Activated naive CD4-positive, alpha-beta T cell treated with anti-CD3 and anti-CD28 coated beads, Interleukin-2, amount 10 ng/mL, durations not matched to agents 7 days and 5 days (primary cell): ENCODE measurements at regions not wholly inside any gene's neighbourhood (a gene's known extent, or its start where the extent isn't known, plus 50 kb on each side); places are given as distances from the start of the nearest gene placed in this dataset.

ENCODE experiments used
- CTCF ChIA-PET: fragments of 350-600 bp; sonication (Branson Sonifier 250); formaldehyde crosslinking; loops from one replicate; lab custom pipeline; 2021; ENCODE audit warnings: antibody characterized with exemption; lab: Charles Lee
- DNase-seq: peaks from one replicate; pipeline ENCODE4 v3.0.0-alpha.2; 2020
- H3K27ac Mint-ChIP-seq: one replicate; pipeline ENCODE4 v1.8.0; 2021; ENCODE audit warnings: mild to moderate bottlenecking, moderate library complexity, mixed read lengths
- H3K27me3 Mint-ChIP-seq: one replicate; pipeline ENCODE4 v1.8.0; 2021; ENCODE audit warnings: mild to moderate bottlenecking, mixed read lengths
- H3K36me3 Mint-ChIP-seq: one replicate; pipeline ENCODE4 v1.8.0; 2021; ENCODE audit warnings: mixed read lengths
- H3K4me1 Mint-ChIP-seq: one replicate; pipeline ENCODE4 v1.8.0; 2021; ENCODE audit warnings: mixed read lengths
- H3K4me3 Mint-ChIP-seq: one replicate; pipeline ENCODE4 v1.8.0; 2021; ENCODE audit warnings: mild to moderate bottlenecking, moderate library complexity, mixed read lengths
- H3K9me3 Mint-ChIP-seq: one replicate; pipeline ENCODE4 v1.8.0; 2021; ENCODE audit warnings: mixed read lengths

- no peak overlapping the region for H3K27ac Mint-ChIP-seq
- H3K36me3 Mint-ChIP-seq: no peaks in the 10 kb centered on the region
- DNase-seq: no peak
- no peaks in the 10 kb centered on the region for H3K4me1 Mint-ChIP-seq
- CTCF ChIA-PET: interaction anchor here (1.1 kb wide), 1 partner anchor 87 kb away, joined by 6 read pairs; no protein-coding TSS in a partner anchor
- no peak overlapping the region for H3K4me3 Mint-ChIP-seq
- H3K9me3 Mint-ChIP-seq: no peaks in the 10 kb centered on the region
- H3K27me3 Mint-ChIP-seq: no peaks in the 10 kb centered on the region
Measured at GRCh38 chr3:170724599-170725280, 138.9 kb upstream of the SLC7A14 start.

GRCh38 chr3:170723241-170723640 is 137.4 kb upstream of the SLC7A14 start:
- Mint-ChIP-seq H3K4me3 (no peak overlapping the region), H3K4me1 (no peaks in the 10 kb centered on the region), H3K36me3 (no peaks in the 10 kb centered on the region), H3K27ac (no peak overlapping the region), H3K27me3 (no peaks in the 10 kb centered on the region), H3K9me3 (no peaks in the 10 kb centered on the region)
- DNase-seq: no peak
- CTCF ChIA-PET: interaction anchor here (1.1 kb wide), 1 partner anchor 89 kb away, joined by 6 read pairs; no protein-coding TSS in a partner anchor

DNA sequence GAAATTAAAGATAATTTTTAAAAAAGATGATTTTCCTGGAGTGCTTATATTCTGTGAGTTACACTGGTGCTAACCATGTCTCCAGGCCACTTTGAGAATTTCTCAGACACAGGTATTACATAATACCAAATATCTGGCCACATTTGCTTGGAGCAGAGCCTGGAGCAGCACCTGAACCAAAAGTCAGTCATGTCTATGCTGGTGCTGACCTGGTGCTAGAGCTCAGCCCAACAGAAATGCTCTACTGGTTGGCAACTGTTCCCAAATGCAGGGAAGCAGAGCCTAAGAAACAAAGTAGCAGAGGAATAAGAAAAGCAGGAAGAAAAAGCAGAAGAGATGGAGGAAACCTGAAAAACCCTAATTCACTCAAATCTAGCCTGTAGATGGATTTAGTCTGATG is 135.7 kb upstream of the SLC7A14 start:
- Mint-ChIP-seq H3K4me3 (no peak overlapping the region), H3K27me3 (no peaks in the 10 kb centered on the region), H3K9me3 (no peaks in the 10 kb centered on the region), H3K36me3 (no peaks in the 10 kb centered on the region), H3K4me1 (no peaks in the 10 kb centered on the region), H3K27ac (no peak overlapping the region)
- DNase-seq: no peak
- CTCF ChIA-PET: no interaction called here

GRCh38 chr3:170719300-170719699 is 133.4 kb upstream of the SLC7A14 start:
- Mint-ChIP-seq H3K4me1 (no peaks in the 10 kb centered on the region), H3K27ac (no peak overlapping the region), H3K36me3 (no peaks in the 10 kb centered on the region), H3K9me3 (no peaks in the 10 kb centered on the region), H3K27me3 (peaks cover 3% of the 10 kb centered on the region), H3K4me3 (no peak overlapping the region)
- CTCF ChIA-PET: no interaction called here
- DNase-seq: no peak

DNA sequence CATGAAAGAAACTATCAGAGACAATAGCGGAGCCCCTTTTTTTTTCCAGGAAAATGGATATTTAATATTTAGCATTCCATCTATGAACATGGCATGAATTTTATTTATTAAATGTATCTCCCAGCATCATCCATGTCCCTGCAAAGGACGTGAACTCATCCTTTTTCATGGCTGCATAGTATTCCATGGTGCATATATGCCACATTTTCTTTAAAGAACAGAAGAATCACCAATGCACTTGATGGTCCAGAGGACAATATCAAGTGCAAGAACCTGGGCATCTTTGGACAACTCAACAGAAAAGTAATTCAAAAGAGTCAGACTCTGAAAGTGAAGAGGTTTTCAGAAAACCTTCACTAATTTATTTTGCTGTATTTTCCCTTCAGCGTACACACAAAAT is 133.0 kb upstream of the SLC7A14 start:
- Mint-ChIP-seq H3K4me1 (no peaks in the 10 kb centered on the region), H3K36me3 (no peaks in the 10 kb centered on the region), H3K9me3 (no peaks in the 10 kb centered on the region), H3K27me3 (peaks cover 3% of the 10 kb centered on the region), H3K27ac (no peak overlapping the region), H3K4me3 (no peak overlapping the region)
- CTCF ChIA-PET: no interaction called here
- DNase-seq: no peak

GRCh38 chr3:170717410-170718402 is 131.8 kb upstream of the SLC7A14 start:
- H3K4me1 Mint-ChIP-seq: no peaks in the 10 kb centered on the region
- H3K27me3 Mint-ChIP-seq: peaks cover 3% of the 10 kb centered on the region
- DNase-seq: no peak

GRCh38 chr3:170716172-170716805 is 130.4 kb upstream of the SLC7A14 start:
- Mint-ChIP-seq H3K9me3 (no peaks in the 10 kb centered on the region), H3K27me3 (peaks cover 7% of the 10 kb centered on the region), H3K27ac (no peak overlapping the region), H3K36me3 (no peaks in the 10 kb centered on the region), H3K4me1 (no peaks in the 10 kb centered on the region), H3K4me3 (no peak overlapping the region)
- DNase-seq: no peak
- CTCF ChIA-PET: no interaction called here

More at GRCh38 chr3:170717410-170718402, 131.8 kb upstream of the SLC7A14 start:
- CTCF ChIA-PET: no interaction called here
- H3K27ac Mint-ChIP-seq: no peak overlapping the region
- no peak overlapping the region for H3K4me3 Mint-ChIP-seq
- H3K9me3 Mint-ChIP-seq: no peaks in the 10 kb centered on the region
- no peaks in the 10 kb centered on the region for H3K36me3 Mint-ChIP-seq

DNA sequence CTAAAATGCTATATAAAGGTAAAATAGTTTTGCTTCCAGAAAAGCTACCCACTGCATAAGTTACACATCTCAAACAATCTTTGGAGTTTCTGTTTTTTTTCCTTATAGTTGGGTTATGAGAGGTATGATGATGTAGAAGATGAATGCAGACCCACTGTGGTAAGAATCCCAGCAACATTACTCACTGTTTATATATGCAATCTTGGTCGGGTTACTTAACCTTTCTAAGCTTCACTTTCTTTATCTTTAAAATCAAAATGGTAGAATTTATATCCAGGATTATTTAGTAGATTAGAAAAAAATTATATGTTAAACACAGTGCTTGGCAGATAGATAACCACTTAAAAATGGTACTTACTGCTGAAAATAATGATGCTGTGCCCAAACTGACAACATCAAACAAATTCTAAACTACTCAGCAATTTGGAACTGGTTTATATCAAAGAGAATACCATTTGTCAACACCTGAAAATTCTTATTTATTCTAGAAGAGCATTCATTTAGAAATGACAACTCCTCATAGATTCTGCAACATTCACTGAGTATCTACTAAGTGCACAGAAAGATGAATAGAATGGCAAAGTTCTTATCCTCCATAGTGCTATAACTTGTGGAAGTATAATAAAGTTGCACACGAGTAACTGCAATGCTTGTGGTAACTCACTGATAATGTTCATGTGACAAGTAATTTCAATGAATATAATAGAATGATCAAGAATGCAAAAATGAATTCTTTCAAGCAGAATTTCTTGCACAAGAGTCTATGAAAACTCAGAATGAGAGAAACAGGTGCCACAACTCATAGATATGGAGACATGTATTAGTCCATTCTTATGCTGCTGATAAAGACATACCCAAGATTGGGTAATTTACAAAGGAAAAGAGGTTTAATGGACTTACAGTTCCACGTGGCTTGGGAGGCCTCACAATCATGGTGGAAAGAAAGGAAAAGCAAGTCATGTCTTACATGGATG is 129.0 kb upstream of the SLC7A14 start:
- H3K27me3 Mint-ChIP-seq: peaks cover 9% of the 10 kb centered on the region
- H3K4me3 Mint-ChIP-seq: no peak overlapping the region
- no peaks in the 10 kb centered on the region for H3K9me3 Mint-ChIP-seq
- DNase-seq: no peak
- H3K27ac Mint-ChIP-seq: no peak overlapping the region
- H3K36me3 Mint-ChIP-seq: no peaks in the 10 kb centered on the region
- CTCF ChIA-PET: no interaction called here
- no peaks in the 10 kb centered on the region for H3K4me1 Mint-ChIP-seq

DNA sequence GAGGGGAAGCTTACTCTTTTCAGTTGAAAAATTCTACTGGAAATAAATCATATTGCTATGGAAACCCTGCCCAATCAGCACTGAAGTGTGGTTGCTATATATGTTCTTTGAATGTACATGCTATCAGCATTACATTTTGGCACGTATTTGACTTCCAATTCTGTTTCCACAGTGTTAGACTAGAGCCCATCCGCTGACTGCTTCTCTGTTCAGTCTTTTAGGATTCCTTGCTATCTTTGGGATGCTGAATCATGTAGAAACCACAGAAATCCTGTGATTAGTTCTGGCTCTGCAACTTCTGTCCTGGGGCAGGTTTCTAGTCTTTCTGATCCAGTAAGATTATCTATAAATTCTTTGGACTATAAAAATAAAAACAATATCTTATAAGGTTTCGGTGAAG is 128.2 kb upstream of the SLC7A14 start:
- H3K9me3 Mint-ChIP-seq: no peaks in the 10 kb centered on the region
- no peaks in the 10 kb centered on the region for H3K4me1 Mint-ChIP-seq
- no peak overlapping the region for H3K4me3 Mint-ChIP-seq
- CTCF ChIA-PET: no interaction called here
- no peak for DNase-seq
- no peaks in the 10 kb centered on the region for H3K36me3 Mint-ChIP-seq
- no peak overlapping the region for H3K27ac Mint-ChIP-seq
- peaks cover 11% of the 10 kb centered on the region for H3K27me3 Mint-ChIP-seq

DNA sequence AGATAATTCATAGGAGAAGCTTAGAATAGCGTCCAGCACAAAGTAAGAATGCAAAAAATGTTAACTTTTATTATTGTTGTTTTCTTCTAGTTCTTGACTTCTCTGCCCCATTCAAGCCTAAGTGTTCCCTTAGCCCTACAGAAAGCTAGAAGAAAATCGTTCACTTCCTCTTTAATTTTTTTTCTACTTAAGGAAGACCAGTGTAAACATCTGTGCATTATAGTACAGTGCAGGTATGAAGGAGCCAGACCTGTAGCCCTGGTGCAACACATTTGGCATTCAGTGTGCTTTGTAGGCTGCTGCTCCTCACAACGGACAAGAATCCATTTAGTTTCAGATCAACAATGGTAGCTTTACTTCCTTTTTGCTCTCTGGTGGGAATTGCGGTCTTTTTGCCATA is 127.8 kb upstream of the SLC7A14 start:
- DNase-seq: no peak
- CTCF ChIA-PET: no interaction called here
- no peaks in the 10 kb centered on the region for H3K4me1 Mint-ChIP-seq
- H3K36me3 Mint-ChIP-seq: no peaks in the 10 kb centered on the region
- no peak overlapping the region for H3K4me3 Mint-ChIP-seq
- no peaks in the 10 kb centered on the region for H3K9me3 Mint-ChIP-seq
- peaks cover 13% of the 10 kb centered on the region for H3K27me3 Mint-ChIP-seq
- no peak overlapping the region for H3K27ac Mint-ChIP-seq

DNA sequence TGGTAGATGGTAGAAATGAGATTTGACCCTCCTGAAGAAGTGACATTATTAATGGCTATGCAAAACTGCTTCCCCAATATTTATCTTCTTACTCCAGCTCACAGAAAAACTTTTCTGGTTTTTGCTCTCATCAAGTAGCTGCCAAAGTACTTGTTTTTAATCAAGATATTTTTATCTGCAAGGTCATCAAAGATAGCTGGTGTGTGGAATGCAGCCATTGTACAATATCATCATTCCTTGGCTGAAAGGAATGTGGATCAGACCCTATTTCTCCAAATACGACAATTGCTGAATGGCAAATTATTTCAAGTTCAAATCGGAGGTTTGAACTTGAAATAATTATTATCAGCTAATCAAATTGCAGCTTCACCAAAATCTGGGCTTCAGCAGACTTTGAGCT is 126.9 kb upstream of the SLC7A14 start:
- peaks cover 13% of the 10 kb centered on the region for H3K27me3 Mint-ChIP-seq
- DNase-seq: no peak
- H3K36me3 Mint-ChIP-seq: no peaks in the 10 kb centered on the region
- H3K4me1 Mint-ChIP-seq: no peaks in the 10 kb centered on the region
- no peaks in the 10 kb centered on the region for H3K9me3 Mint-ChIP-seq
- CTCF ChIA-PET: no interaction called here
- no peak overlapping the region for H3K27ac Mint-ChIP-seq
- no peak overlapping the region for H3K4me3 Mint-ChIP-seq

GRCh38 chr3:170712336-170712735 is 126.5 kb upstream of the SLC7A14 start:
- Mint-ChIP-seq H3K9me3 (no peaks in the 10 kb centered on the region), H3K27me3 (peaks cover 13% of the 10 kb centered on the region), H3K27ac (no peak overlapping the region), H3K4me3 (no peak overlapping the region), H3K4me1 (no peaks in the 10 kb centered on the region), H3K36me3 (no peaks in the 10 kb centered on the region)
- CTCF ChIA-PET: no interaction called here
- no peak for DNase-seq

- Mint-ChIP-seq H3K9me3 (no peaks in the 10 kb centered on the region), H3K27ac (no peak overlapping the region), H3K4me3 (no peak overlapping the region), H3K27me3 (peaks cover 14% of the 10 kb centered on the region), H3K4me1 (no peaks in the 10 kb centered on the region), H3K36me3 (no peaks in the 10 kb centered on the region)
- DNase-seq: no peak
- CTCF ChIA-PET: no interaction called here
Measured at GRCh38 chr3:170711786-170712185, 125.9 kb upstream of the SLC7A14 start.
